ENCODE measurements at regions not wholly inside any gene's neighbourhood (a gene's known extent, or its start where the extent isn't known, plus 50 kb on each side); places are given as distances from the start of the nearest gene placed in this dataset.

GRCh38 chr5:173557123-173557903 is 59.1 kb downstream of the BOD1 start:
- TF ChIP-seq, protein P1, sequence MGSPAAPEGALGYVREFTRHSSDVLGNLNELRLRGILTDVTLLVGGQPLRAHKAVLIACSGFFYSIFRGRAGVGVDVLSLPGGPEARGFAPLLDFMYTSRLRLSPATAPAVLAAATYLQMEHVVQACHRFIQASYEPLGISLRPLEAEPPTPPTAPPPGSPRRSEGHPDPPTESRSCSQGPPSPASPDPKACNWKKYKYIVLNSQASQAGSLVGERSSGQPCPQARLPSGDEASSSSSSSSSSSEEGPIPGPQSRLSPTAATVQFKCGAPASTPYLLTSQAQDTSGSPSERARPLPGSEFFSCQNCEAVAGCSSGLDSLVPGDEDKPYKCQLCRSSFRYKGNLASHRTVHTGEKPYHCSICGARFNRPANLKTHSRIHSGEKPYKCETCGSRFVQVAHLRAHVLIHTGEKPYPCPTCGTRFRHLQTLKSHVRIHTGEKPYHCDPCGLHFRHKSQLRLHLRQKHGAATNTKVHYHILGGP (tag by site-specific recombination; IDR thresholded peaks at IDR 0.05): no peak
- TF ChIP-seq KLF7 (tag by site-specific recombination; IDR thresholded peaks at IDR 0.05; ENCODE audit: borderline replicate concordance) (no peak), ZNF24 (tag by site-specific recombination; IDR thresholded peaks at IDR 0.05) (no peak), ZNF549 (tag by site-specific recombination; IDR thresholded peaks at IDR 0.05) (no peak), ZNF214 (tag by site-specific recombination; IDR thresholded peaks at IDR 0.05; ENCODE audit: borderline replicate concordance) (no peak), ZNF26 (tag by site-specific recombination; IDR thresholded peaks at IDR 0.05) (no peak), KLF16 (tag by site-specific recombination; IDR thresholded peaks at IDR 0.05) (no peak)
- no peaks in the 10 kb centered on the region; the same call in 1 of the 2 replicates for H3K9me3 ChIP-seq (ENCODE audit: control insufficient read depth, insufficient read depth, low read depth, low read length)
- ChIA-PET CTCF (interaction anchor here (0.8 to 1.8 kb wide), 2 partner anchors 16 to 23 kb away, joined by 3 to 5 read pairs; no protein-coding TSS in a partner anchor), POLR2A (no interaction called here)
- no peaks in the 10 kb centered on the region for H3K4me1 ChIP-seq (ENCODE audit: control insufficient read depth, insufficient read depth, low read length)
- no peak overlapping the region for H3K4me3 ChIP-seq (ENCODE audit: low read depth, low read length)
- H3K36me3 ChIP-seq (ENCODE audit: control insufficient read depth in 2 of 2, insufficient read depth in 1 of 2, low read length in 2 of 2): no peaks in the 10 kb centered on the region
- H3K27ac ChIP-seq (ENCODE audit: extremely low read depth, low read depth, low read length): no peak overlapping the region

GRCh38 chr5:173556142-173557028 is 60.1 kb downstream of the BOD1 start:
- ChIA-PET CTCF (interaction anchor here (0.8 to 1.8 kb wide), 3 partner anchors 9 to 24 kb away, joined by 3 to 5 read pairs (median 3); no protein-coding TSS in a partner anchor), POLR2A (no interaction called here)
- H3K36me3 ChIP-seq (ENCODE audit: control insufficient read depth in 2 of 2, insufficient read depth in 1 of 2, low read length in 2 of 2): no peaks in the 10 kb centered on the region
- H3K4me3 ChIP-seq (ENCODE audit: low read depth, low read length): no peak overlapping the region
- no peak overlapping the region for H3K27ac ChIP-seq (ENCODE audit: extremely low read depth, low read depth, low read length)
- no peaks in the 10 kb centered on the region; the same call in 1 of the 2 replicates for H3K9me3 ChIP-seq (ENCODE audit: control insufficient read depth, insufficient read depth, low read depth, low read length)
- H3K4me1 ChIP-seq (ENCODE audit: control insufficient read depth, insufficient read depth, low read length): no peaks in the 10 kb centered on the region
- no peak for TF ChIP-seq YY2 (tag by site-specific recombination; IDR thresholded peaks at IDR 0.05)
- TF ChIP-seq OSR2 (tag by site-specific recombination; IDR thresholded peaks at IDR 0.05): no peak
- TF ChIP-seq ZBTB26 (tag by site-specific recombination; optimal IDR thresholded peaks at IDR 0.05): no peak
- TF ChIP-seq ZFHX2 (tag by site-specific recombination; conservative IDR thresholded peaks at IDR 0.05): no peak
- no peak for TF ChIP-seq SALL2 (tag by site-specific recombination; IDR thresholded peaks at IDR 0.05; ENCODE audit: borderline replicate concordance)
- TF ChIP-seq ZNF324 (tag by site-specific recombination; IDR thresholded peaks at IDR 0.05): no peak
- no peak for TF ChIP-seq ZBTB11 (tag by site-specific recombination; conservative IDR thresholded peaks at IDR 0.05; ENCODE audit: low read depth)
- TF ChIP-seq ZBTB48 (tag by site-specific recombination; IDR thresholded peaks at IDR 0.05): no peak
- no peak for TF ChIP-seq ZNF148 (tag by site-specific recombination; IDR thresholded peaks at IDR 0.05; ENCODE audit: borderline replicate concordance)
- no peak for TF ChIP-seq ZNF174 (tag by site-specific recombination; IDR thresholded peaks at IDR 0.05)
- no peak for TF ChIP-seq ZNF121 (tag by site-specific recombination; IDR thresholded peaks at IDR 0.05)
- no peak for TF ChIP-seq ZNF19 (tag by site-specific recombination; IDR thresholded peaks at IDR 0.05; ENCODE audit: low read depth)
- no peak for TF ChIP-seq ZNF548 (tag by site-specific recombination; IDR thresholded peaks at IDR 0.05)
